ENCODE measurements at regions not wholly inside any gene's neighbourhood (a gene's known extent, or its start where the extent isn't known, plus 50 kb on each side); places are given as distances from the start of the nearest gene placed in this dataset.

- TF ChIP-seq, protein P1, sequence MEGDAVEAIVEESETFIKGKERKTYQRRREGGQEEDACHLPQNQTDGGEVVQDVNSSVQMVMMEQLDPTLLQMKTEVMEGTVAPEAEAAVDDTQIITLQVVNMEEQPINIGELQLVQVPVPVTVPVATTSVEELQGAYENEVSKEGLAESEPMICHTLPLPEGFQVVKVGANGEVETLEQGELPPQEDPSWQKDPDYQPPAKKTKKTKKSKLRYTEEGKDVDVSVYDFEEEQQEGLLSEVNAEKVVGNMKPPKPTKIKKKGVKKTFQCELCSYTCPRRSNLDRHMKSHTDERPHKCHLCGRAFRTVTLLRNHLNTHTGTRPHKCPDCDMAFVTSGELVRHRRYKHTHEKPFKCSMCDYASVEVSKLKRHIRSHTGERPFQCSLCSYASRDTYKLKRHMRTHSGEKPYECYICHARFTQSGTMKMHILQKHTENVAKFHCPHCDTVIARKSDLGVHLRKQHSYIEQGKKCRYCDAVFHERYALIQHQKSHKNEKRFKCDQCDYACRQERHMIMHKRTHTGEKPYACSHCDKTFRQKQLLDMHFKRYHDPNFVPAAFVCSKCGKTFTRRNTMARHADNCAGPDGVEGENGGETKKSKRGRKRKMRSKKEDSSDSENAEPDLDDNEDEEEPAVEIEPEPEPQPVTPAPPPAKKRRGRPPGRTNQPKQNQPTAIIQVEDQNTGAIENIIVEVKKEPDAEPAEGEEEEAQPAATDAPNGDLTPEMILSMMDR (IDR thresholded peaks at IDR 0.05; ENCODE audit: low read depth, low read length) = no peak
- H3K4me3 ChIP-seq (ENCODE audit: low read depth, low read length) = no peak overlapping the region
These were observed 1114.9 kb upstream of the C9orf72 start for GRCh38 chr9:28688172-28688571.

- TF ChIP-seq, protein P1 (IDR thresholded peaks at IDR 0.05; ENCODE audit: low read depth, low read length) = no peak
- no peak overlapping the region for H3K4me3 ChIP-seq (ENCODE audit: low read depth, low read length)
These were observed 1118.7 kb upstream of the C9orf72 start for GRCh38 chr9:28692012-28692411.

- no peak overlapping the region for H3K4me3 ChIP-seq (ENCODE audit: low read depth, low read length)
- TF ChIP-seq, protein P1 (IDR thresholded peaks at IDR 0.05; ENCODE audit: low read depth, low read length) = no peak
These were observed 1123.7 kb upstream of the C9orf72 start for GRCh38 chr9:28696960-28697359.

DNA sequence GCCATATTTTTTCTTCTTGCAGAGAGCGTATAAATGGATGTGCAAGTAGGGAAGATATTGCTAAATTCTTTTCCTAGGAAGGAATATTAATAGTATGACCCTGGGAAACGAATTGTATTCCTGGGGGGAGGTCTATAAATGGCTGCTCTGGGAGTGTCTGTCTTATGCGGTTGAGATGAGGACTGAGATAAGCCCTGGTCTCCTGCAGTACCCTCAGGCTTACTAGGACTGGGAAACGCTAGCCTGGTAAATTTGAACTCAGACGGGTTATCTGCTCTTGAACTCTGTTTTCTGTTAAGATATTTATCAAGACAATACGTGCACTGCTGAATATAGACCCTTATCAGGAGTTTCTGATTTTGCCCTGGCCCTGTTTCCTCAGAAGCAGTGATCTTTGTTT is 1126.4 kb upstream of the C9orf72 start:
- TF ChIP-seq, protein P1 (IDR thresholded peaks at IDR 0.05; ENCODE audit: low read depth, low read length) = no peak
- H3K4me3 ChIP-seq (ENCODE audit: low read depth, low read length) = no peak overlapping the region

DNA sequence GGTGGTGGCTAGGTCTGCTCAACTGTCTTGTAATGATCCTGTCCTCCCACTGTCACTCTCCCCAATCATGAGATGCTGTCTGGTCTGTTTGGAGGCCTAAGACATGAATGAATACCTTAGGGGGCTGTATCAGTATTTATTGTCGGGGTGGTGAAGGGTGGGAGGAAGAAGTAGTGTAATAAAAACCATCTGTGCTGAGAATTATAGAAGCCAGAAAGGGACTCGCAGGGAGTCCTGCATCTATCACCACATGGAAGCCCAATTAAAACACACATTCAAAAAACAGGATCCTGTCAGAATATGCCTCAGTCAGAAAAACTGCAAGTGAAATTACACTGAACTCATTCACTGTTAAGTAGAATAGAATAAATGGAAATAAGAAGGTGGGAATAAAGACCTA is 1134.3 kb upstream of the C9orf72 start:
- TF ChIP-seq, protein P1 (IDR thresholded peaks at IDR 0.05; ENCODE audit: low read depth, low read length) = no peak
- no peak overlapping the region for H3K4me3 ChIP-seq (ENCODE audit: low read depth, low read length)

DNA sequence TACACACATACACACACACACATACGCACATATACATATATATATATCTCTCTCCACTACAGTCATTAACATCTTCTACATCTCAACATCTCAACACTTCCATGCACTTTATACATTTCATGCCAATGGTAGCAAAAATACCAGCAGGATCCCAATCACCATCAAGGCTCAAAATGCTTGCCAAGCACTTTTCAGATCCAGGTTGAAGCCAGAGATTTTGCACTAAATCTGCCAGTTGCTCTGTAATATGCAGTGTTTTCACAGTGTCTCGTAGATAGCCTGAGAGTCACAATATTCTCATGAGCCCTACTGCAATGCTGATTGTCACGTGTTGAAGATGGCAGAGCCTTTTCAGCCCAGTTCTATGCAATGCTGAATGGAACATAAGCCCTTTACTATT is 1140.9 kb upstream of the C9orf72 start:
- no peak overlapping the region for H3K4me3 ChIP-seq (ENCODE audit: low read depth, low read length)
- TF ChIP-seq, protein P1 (IDR thresholded peaks at IDR 0.05; ENCODE audit: low read depth, low read length) = no peak

- TF ChIP-seq, protein P1 (IDR thresholded peaks at IDR 0.05; ENCODE audit: low read depth, low read length) = no peak
- no peak overlapping the region for H3K4me3 ChIP-seq (ENCODE audit: low read depth, low read length)
These were observed 1144.9 kb upstream of the C9orf72 start for GRCh38 chr9:28718226-28718625.

Measured in WI38 (cell line).